MM.1S (cell line): ENCODE measurements at regions not wholly inside any gene's neighbourhood (a gene's known extent, or its start where the extent isn't known, plus 50 kb on each side); places are given as distances from the start of the nearest gene placed in this dataset.
"Not testable (repeated sequence)": the region's sequence is repeated elsewhere in the genome, so short reads cannot be mapped to it uniquely, and the experiment has no call there.

Source experiments
- DNase-seq: peaks from one replicate; pipeline ENCODE4 v3.0.0-alpha.2; 2015
- H2AFZ ChIP-seq: fragments of 300-600 bp; sonication (generic); 2 replicates; pipeline ENCODE4 v1.6.0; 2016; ENCODE audit warnings: antibody characterized with exemption, low read length
- H3F3A ChIP-seq: fragments of 300-600 bp; sonication (generic); 2 replicates; pipeline ENCODE4 v1.6.1; 2016; ENCODE audit warnings: mild to moderate bottlenecking, antibody characterized with exemption, low read length, moderate library complexity, mixed read lengths; ENCODE audit not compliant: insufficient read depth
- H3K27ac ChIP-seq: fragments of 300-600 bp; sonication (generic); 2 replicates; pipeline ENCODE4 v1.5.1; 2016; ENCODE audit warnings: mild to moderate bottlenecking, low read length
- H3K27me3 ChIP-seq: fragments of 300-600 bp; sonication (generic); replicated peaks from 2 replicates; pipeline ENCODE4 v1.6.0; 2016; ENCODE audit warnings: low read length; ENCODE audit not compliant: insufficient read depth
- H3K36me3 ChIP-seq: fragments of 300-600 bp; sonication (generic); replicated peaks from 2 replicates; pipeline ENCODE4 v1.6.1; 2016; ENCODE audit warnings: mild to moderate bottlenecking, low read length, mixed read lengths; ENCODE audit not compliant: insufficient read depth
- H3K4me1 ChIP-seq: fragments of 300-600 bp; sonication (generic); 2 replicates; pipeline ENCODE4 v1.6.1; 2016; ENCODE audit warnings: low read length, mixed read lengths
- H3K4me2 ChIP-seq: fragments of 300-600 bp; sonication (generic); 2 replicates; pipeline ENCODE4 v1.6.0; 2016; ENCODE audit warnings: low read depth, low read length
- H3K4me3 ChIP-seq: fragments of 300-600 bp; sonication (generic); 2 replicates; pipeline ENCODE4 v1.5.1; 2016; ENCODE audit warnings: low read length, mixed read lengths
- H3K79me2 ChIP-seq: fragments of 300-600 bp; sonication (generic); 2 replicates; pipeline ENCODE4 v1.6.1; 2016; ENCODE audit warnings: mixed run types, low read length, mixed read lengths
- H3K9ac ChIP-seq: fragments of 300-600 bp; sonication (generic); 2 replicates; pipeline ENCODE4 v1.6.1; 2016; ENCODE audit warnings: low read length, mixed read lengths
- H3K9me2 ChIP-seq: fragments of 300-600 bp; sonication (generic); replicated peaks from 2 replicates; pipeline ENCODE4 v1.6.1; 2016; ENCODE audit warnings: mild to moderate bottlenecking, low read length, mixed read lengths; ENCODE audit not compliant: insufficient read depth
- H3K9me3 ChIP-seq: fragments of 300-600 bp; sonication (generic); replicated peaks from 2 replicates; pipeline ENCODE4 v1.6.1; 2016; ENCODE audit warnings: mild to moderate bottlenecking, low read length, mixed read lengths; ENCODE audit not compliant: insufficient read depth
- H4K20me1 ChIP-seq: fragments of 300-600 bp; sonication (generic); 2 replicates; pipeline ENCODE4 v1.6.1; 2016; ENCODE audit warnings: mild to moderate bottlenecking, low read length, moderate library complexity, mixed read lengths; ENCODE audit not compliant: insufficient read depth
- EZH2 ChIP-seq: fragments of 300-600 bp; sonication (generic); optimal IDR thresholded peaks from 2 replicates; pipeline ENCODE3; 2017; ENCODE audit warnings: low read depth, mild to moderate bottlenecking, antibody characterized with exemption, low read length, mixed read lengths
- EZH2phosphoT487 ChIP-seq: fragments of 300-600 bp; sonication (generic); IDR thresholded peaks from 2 replicates; pipeline ENCODE4 v1.6.1; 2018; ENCODE audit warnings: antibody characterized with exemption, low read length
- TF ChIP-seq, protein P1 (sequence below): fragments of 300-600 bp; sonication (generic); IDR thresholded peaks from 2 replicates; pipeline ENCODE4 v1.5.1; 2016; ENCODE audit warnings: antibody characterized with exemption, low read length, mixed read lengths

GRCh38 chr1:163589735-163590134, 268.0 kb downstream of the NUF2 start:
- no peak overlapping the region for H3K27ac ChIP-seq
- DNase-seq, result no peak
- no peaks in the 10 kb centered on the region for H3K27me3 ChIP-seq
- H3K36me3 ChIP-seq, result no peaks in the 10 kb centered on the region
- H3K4me1 ChIP-seq, result no peaks in the 10 kb centered on the region
- H3K9me2 ChIP-seq, result no peaks in the 10 kb centered on the region
- H3F3A ChIP-seq, result no peaks in the 10 kb centered on the region
- H3K79me2 ChIP-seq, result no peaks in the 10 kb centered on the region
- H2AFZ ChIP-seq, result no peak overlapping the region
- H4K20me1 ChIP-seq, result no peaks in the 10 kb centered on the region
- TF ChIP-seq, protein P1, sequence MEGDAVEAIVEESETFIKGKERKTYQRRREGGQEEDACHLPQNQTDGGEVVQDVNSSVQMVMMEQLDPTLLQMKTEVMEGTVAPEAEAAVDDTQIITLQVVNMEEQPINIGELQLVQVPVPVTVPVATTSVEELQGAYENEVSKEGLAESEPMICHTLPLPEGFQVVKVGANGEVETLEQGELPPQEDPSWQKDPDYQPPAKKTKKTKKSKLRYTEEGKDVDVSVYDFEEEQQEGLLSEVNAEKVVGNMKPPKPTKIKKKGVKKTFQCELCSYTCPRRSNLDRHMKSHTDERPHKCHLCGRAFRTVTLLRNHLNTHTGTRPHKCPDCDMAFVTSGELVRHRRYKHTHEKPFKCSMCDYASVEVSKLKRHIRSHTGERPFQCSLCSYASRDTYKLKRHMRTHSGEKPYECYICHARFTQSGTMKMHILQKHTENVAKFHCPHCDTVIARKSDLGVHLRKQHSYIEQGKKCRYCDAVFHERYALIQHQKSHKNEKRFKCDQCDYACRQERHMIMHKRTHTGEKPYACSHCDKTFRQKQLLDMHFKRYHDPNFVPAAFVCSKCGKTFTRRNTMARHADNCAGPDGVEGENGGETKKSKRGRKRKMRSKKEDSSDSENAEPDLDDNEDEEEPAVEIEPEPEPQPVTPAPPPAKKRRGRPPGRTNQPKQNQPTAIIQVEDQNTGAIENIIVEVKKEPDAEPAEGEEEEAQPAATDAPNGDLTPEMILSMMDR, result no peak
- no peak for TF ChIP-seq EZH2phosphoT487
- no peak for TF ChIP-seq EZH2
- H3K4me2 ChIP-seq, result no peak overlapping the region
- H3K9ac ChIP-seq, result no peak overlapping the region
- no peak overlapping the region for H3K4me3 ChIP-seq
- H3K9me3 ChIP-seq, result no peaks in the 10 kb centered on the region

DNA sequence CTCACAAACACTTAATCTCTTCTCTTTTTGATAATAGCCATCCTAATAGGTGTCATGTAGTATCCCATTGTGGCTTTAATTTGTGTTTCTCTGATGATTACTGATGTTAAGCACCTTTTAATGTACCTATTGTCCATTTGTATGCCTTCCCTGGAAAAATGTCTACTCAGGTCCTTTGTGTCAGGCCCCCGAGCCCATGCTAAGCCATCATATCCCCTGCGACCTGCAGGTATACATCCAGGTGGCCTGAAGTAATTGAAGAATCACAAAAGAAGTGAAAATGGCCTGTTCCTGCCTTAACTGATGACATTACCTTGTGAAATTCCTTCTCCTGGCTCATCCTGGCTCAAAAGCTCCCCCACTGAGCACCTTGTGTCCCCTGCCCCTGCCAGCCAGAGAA, 269.4 kb downstream of the NUF2 start:
- not testable (repeated sequence) for H3K9me3 ChIP-seq, H3K9ac ChIP-seq, H3F3A ChIP-seq, H2AFZ ChIP-seq, H4K20me1 ChIP-seq, DNase-seq, H3K36me3 ChIP-seq, H3K27ac ChIP-seq, H3K79me2 ChIP-seq, H3K27me3 ChIP-seq, H3K4me3 ChIP-seq, H3K9me2 ChIP-seq, H3K4me2 ChIP-seq, H3K4me1 ChIP-seq

DNA sequence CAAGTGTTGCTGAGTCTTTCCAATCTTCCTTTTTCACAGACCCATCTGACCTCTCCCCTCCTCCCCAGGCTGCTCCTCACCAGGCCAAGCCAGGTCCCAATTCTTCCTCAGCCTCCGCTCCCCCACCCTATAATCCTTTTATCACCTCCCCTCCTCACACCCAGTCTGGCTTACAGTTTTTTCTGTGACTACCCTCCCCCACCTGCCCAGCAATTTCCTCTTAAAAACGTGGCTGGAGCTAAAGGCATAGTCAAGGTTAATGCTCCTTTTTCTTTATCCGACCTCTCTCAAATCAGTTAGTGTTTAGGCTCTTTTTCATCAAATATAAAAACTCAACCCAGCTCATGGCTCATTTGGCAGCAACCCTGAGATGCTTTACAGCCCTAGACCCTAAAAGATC, 270.9 kb downstream of the NUF2 start:
- not testable (repeated sequence) for H3K27ac ChIP-seq, H3K9me2 ChIP-seq, H3K9me3 ChIP-seq, H3K79me2 ChIP-seq, H3K36me3 ChIP-seq, H3K9ac ChIP-seq, H3K4me1 ChIP-seq, H2AFZ ChIP-seq, H4K20me1 ChIP-seq, H3K27me3 ChIP-seq, H3K4me2 ChIP-seq, H3K4me3 ChIP-seq, DNase-seq, H3F3A ChIP-seq

- H3K36me3 ChIP-seq, H3K4me1 ChIP-seq, H3F3A ChIP-seq, H3K79me2 ChIP-seq, H3K4me2 ChIP-seq, DNase-seq, H3K9me3 ChIP-seq, H3K27ac ChIP-seq, H3K9ac ChIP-seq, H4K20me1 ChIP-seq, H3K4me3 ChIP-seq, H2AFZ ChIP-seq, H3K9me2 ChIP-seq, H3K27me3 ChIP-seq: not testable (repeated sequence)
These were observed 274.4 kb downstream of the NUF2 start for GRCh38 chr1:163596106-163596505.

- no peak overlapping the region for H3K9ac ChIP-seq
- H3K27me3 ChIP-seq, result no peaks in the 10 kb centered on the region
- H3K4me1 ChIP-seq, result no peaks in the 10 kb centered on the region
- no peak overlapping the region for H3K4me3 ChIP-seq
- no peak overlapping the region for H2AFZ ChIP-seq
- H4K20me1 ChIP-seq, result no peaks in the 10 kb centered on the region
- no peaks in the 10 kb centered on the region for H3K36me3 ChIP-seq
- H3K27ac ChIP-seq, result no peak overlapping the region
- no peak for DNase-seq
- no peaks in the 10 kb centered on the region for H3F3A ChIP-seq
- H3K9me2 ChIP-seq, result no peaks in the 10 kb centered on the region
- H3K79me2 ChIP-seq, result no peaks in the 10 kb centered on the region
- TF ChIP-seq EZH2phosphoT487 (no peak), EZH2 (no peak)
- TF ChIP-seq, protein P1, result no peak
- H3K9me3 ChIP-seq, result no peaks in the 10 kb centered on the region
- H3K4me2 ChIP-seq, result no peak overlapping the region
These were observed 274.9 kb downstream of the NUF2 start for GRCh38 chr1:163596541-163597258.
